Mesendoderm (in vitro differentiated cells): ENCODE measurements at regions not wholly inside any gene's neighbourhood (a gene's known extent, or its start where the extent isn't known, plus 50 kb on each side); places are given as distances from the start of the nearest gene placed in this dataset.
A peak's percentile ranks its signal among the peaks of the same experiment; 100 is the strongest.
"Not testable (repeated sequence)": the region's sequence is repeated elsewhere in the genome, so short reads cannot be mapped to it uniquely, and the experiment has no call there.

ENCODE experiments used
- DNase-seq: peaks from one replicate; pipeline ENCODE4 v3.0.0; 2013
- H2AK5ac ChIP-seq: 2 replicates; pipeline ENCODE4 v1.6.1; 2013; ENCODE audit warnings: low read length, inconsistent platforms
- H2BK120ac ChIP-seq: 2 replicates; pipeline ENCODE4 v1.6.1; 2013; ENCODE audit warnings: low read depth, mild to moderate bottlenecking, low read length, moderate library complexity, mixed read lengths
- H2BK15ac ChIP-seq: replicated peaks from 2 replicates; pipeline ENCODE4 v1.6.1; 2013; ENCODE audit warnings: low read depth, mild to moderate bottlenecking, moderate library complexity
- H2BK5ac ChIP-seq: 2 replicates; pipeline ENCODE4 v1.6.1; 2013; ENCODE audit warnings: low read length, inconsistent platforms
- H3K18ac ChIP-seq: 2 replicates; pipeline ENCODE4 v1.6.1; 2013; ENCODE audit warnings: mild to moderate bottlenecking, low read length, mixed read lengths
- H3K23ac ChIP-seq: one replicate; pipeline ENCODE4 v1.6.1; 2013; ENCODE audit warnings: low read length
- H3K27ac ChIP-seq: 2 replicates; pipeline ENCODE4 v1.5.1; 2013; ENCODE audit warnings: low read depth, mild to moderate bottlenecking, inconsistent platforms, low read length, moderate library complexity
- H3K27me3 ChIP-seq: 2 replicates; pipeline ENCODE4 v1.6.1; 2013; ENCODE audit warnings: low read length, control low read depth, mild to moderate bottlenecking, inconsistent platforms; ENCODE audit not compliant: insufficient read depth, poor library complexity
- H3K36me3 ChIP-seq: 2 replicates; pipeline ENCODE4 v1.6.1; 2013; ENCODE audit warnings: low read length, inconsistent platforms; ENCODE audit not compliant: control insufficient read depth, insufficient read depth
- H3K4ac ChIP-seq: one replicate; pipeline ENCODE4 v1.6.1; 2013; ENCODE audit warnings: low read depth, mild to moderate bottlenecking, low read length, moderate library complexity
- H3K4me1 ChIP-seq: 2 replicates; pipeline ENCODE4 v1.6.1; 2013; ENCODE audit warnings: low read depth, low read length, inconsistent platforms; ENCODE audit not compliant: control insufficient read depth
- H3K4me2 ChIP-seq: 2 replicates; pipeline ENCODE4 v1.6.1; 2013; ENCODE audit warnings: low read length
- H3K4me3 ChIP-seq: 2 replicates; pipeline ENCODE4 v1.5.1; 2013; ENCODE audit warnings: mild to moderate bottlenecking, low read length
- H3K56ac ChIP-seq: one replicate; pipeline ENCODE4 v1.6.1; 2013; ENCODE audit warnings: low read length
- H3K79me1 ChIP-seq: 2 replicates; pipeline ENCODE4 v1.6.1; 2013; ENCODE audit warnings: low read length, inconsistent platforms
- H3K79me2 ChIP-seq: 2 replicates; pipeline ENCODE4 v1.6.1; 2013; ENCODE audit warnings: mild to moderate bottlenecking, low read length; ENCODE audit not compliant: control insufficient read depth, insufficient read depth
- H3K9ac ChIP-seq: 2 replicates; pipeline ENCODE4 v1.6.1; 2013; ENCODE audit warnings: low read length, inconsistent platforms
- H4K5ac ChIP-seq: one replicate; pipeline ENCODE4 v1.6.1; 2013; ENCODE audit warnings: low read length
- H4K8ac ChIP-seq: one replicate; pipeline ENCODE4 v1.6.1; 2013; ENCODE audit warnings: low read depth, mild to moderate bottlenecking, control low read depth, low read length, moderate library complexity
- WGBS: extraction: QIAGEN DNeasy Blood & Tissue Kit; methylation state at CpG from one replicate; pipeline ENCODE4 v1.1.7; 2013; ENCODE audit warnings: low lambda C conversion rate, missing lambda C conversion rate; ENCODE audit not compliant: insufficient coverage; ENCODE audit errors: extremely low coverage; 5-methylcytosine and 5-hydroxymethylcytosine counted together

GRCh38 chr16:17961822-17962221 lies 374.7 kb downstream of the NPIPA8 start:
- not testable (repeated sequence) for H2BK5ac ChIP-seq, H3K18ac ChIP-seq, H4K5ac ChIP-seq, H3K9ac ChIP-seq, H2BK15ac ChIP-seq, H4K8ac ChIP-seq, H3K36me3 ChIP-seq, H3K79me1 ChIP-seq, H2AK5ac ChIP-seq, H3K79me2 ChIP-seq, H3K4ac ChIP-seq, H3K4me1 ChIP-seq, H3K27me3 ChIP-seq, H3K27ac ChIP-seq, H3K56ac ChIP-seq, H2BK120ac ChIP-seq, DNase-seq, H3K4me2 ChIP-seq, H3K23ac ChIP-seq, H3K4me3 ChIP-seq
- no CpG with 5 or more reads among the region's 8 CpGs for WGBS

GRCh38 chr16:17951378-17951777 lies 385.2 kb downstream of the NPIPA8 start:
- peak; percentile 6 for DNase-seq
- H3K4ac ChIP-seq: no peak overlapping the region
- H4K8ac ChIP-seq: no peak overlapping the region
- H2BK15ac ChIP-seq: no peak overlapping the region
- no peak overlapping the region for H2AK5ac ChIP-seq
- no peaks in the 10 kb centered on the region for H3K4me1 ChIP-seq
- no peak overlapping the region for H3K23ac ChIP-seq
- 100% methylated on average over 1 of the region's 4 CpGs for WGBS
- H2BK120ac ChIP-seq: no peak overlapping the region
- H2BK5ac ChIP-seq: no peak overlapping the region
- H3K27ac ChIP-seq: no peak overlapping the region
- H3K79me2 ChIP-seq: no peaks in the 10 kb centered on the region
- H3K79me1 ChIP-seq: no peaks in the 10 kb centered on the region
- H3K18ac ChIP-seq: no peak overlapping the region
- no peak overlapping the region for H3K4me2 ChIP-seq
- no peaks in the 10 kb centered on the region for H3K36me3 ChIP-seq
- H3K27me3 ChIP-seq: no peaks in the 10 kb centered on the region
- no peak overlapping the region for H3K56ac ChIP-seq
- no peak overlapping the region for H3K4me3 ChIP-seq
- H3K9ac ChIP-seq: no peak overlapping the region
- no peak overlapping the region for H4K5ac ChIP-seq

- H3K4me2 ChIP-seq: no peak overlapping the region
- no peaks in the 10 kb centered on the region for H3K36me3 ChIP-seq
- no peak overlapping the region for H3K9ac ChIP-seq
- WGBS: no CpG with 5 or more reads among the region's 4 CpGs
- H3K79me2 ChIP-seq: no peaks in the 10 kb centered on the region
- no peak overlapping the region for H2BK120ac ChIP-seq
- no peak overlapping the region for H4K5ac ChIP-seq
- no peak overlapping the region for H2AK5ac ChIP-seq
- no peak overlapping the region for H2BK5ac ChIP-seq
- DNase-seq: no peak
- H3K4me3 ChIP-seq: no peak overlapping the region
- no peaks in the 10 kb centered on the region for H3K79me1 ChIP-seq
- no peak overlapping the region for H2BK15ac ChIP-seq
- no peaks in the 10 kb centered on the region for H3K27me3 ChIP-seq
- H3K18ac ChIP-seq: no peak overlapping the region
- no peak overlapping the region for H3K27ac ChIP-seq
- no peak overlapping the region for H3K4ac ChIP-seq
- no peak overlapping the region for H3K56ac ChIP-seq
- H3K4me1 ChIP-seq: no peaks in the 10 kb centered on the region
- no peak overlapping the region for H3K23ac ChIP-seq
- H4K8ac ChIP-seq: no peak overlapping the region
Measured at GRCh38 chr16:17949982-17950250, 386.6 kb downstream of the NPIPA8 start.

- no peak overlapping the region for H3K27ac ChIP-seq
- no peak overlapping the region for H2BK120ac ChIP-seq
Measured at GRCh38 chr16:17949141-17949981, 387.2 kb downstream of the NPIPA8 start.

GRCh38 chr16:17947637-17948036 lies 388.9 kb downstream of the NPIPA8 start:
- Histone ChIP-seq H3K79me2 (no peaks in the 10 kb centered on the region), H3K27ac (no peak overlapping the region), H2BK15ac (no peak overlapping the region), H3K4ac (no peak overlapping the region), H3K36me3 (no peaks in the 10 kb centered on the region), H3K4me3 (no peak overlapping the region), H3K23ac (no peak overlapping the region), H3K9ac (no peak overlapping the region), H2AK5ac (no peak overlapping the region), H4K5ac (no peak overlapping the region), H3K56ac (no peak overlapping the region), H4K8ac (no peak overlapping the region), H2BK5ac (no peak overlapping the region), H3K4me2 (no peak overlapping the region), H3K4me1 (no peaks in the 10 kb centered on the region), H3K27me3 (no peaks in the 10 kb centered on the region), H3K18ac (no peak overlapping the region), H2BK120ac (no peak overlapping the region), H3K79me1 (no peaks in the 10 kb centered on the region)
- DNase-seq: no peak
- no CpG with 5 or more reads among the region's 3 CpGs for WGBS

More at GRCh38 chr16:17949141-17949981, 387.2 kb downstream of the NPIPA8 start:
- Histone ChIP-seq H3K4me2 (no peak overlapping the region), H3K27me3 (no peaks in the 10 kb centered on the region), H3K4me3 (no peak overlapping the region), H3K4me1 (no peaks in the 10 kb centered on the region), H3K79me2 (no peaks in the 10 kb centered on the region), H3K9ac (no peak overlapping the region), H2BK5ac (no peak overlapping the region), H3K4ac (no peak overlapping the region), H3K36me3 (no peaks in the 10 kb centered on the region), H3K18ac (no peak overlapping the region), H4K8ac (no peak overlapping the region), H2BK15ac (no peak overlapping the region), H4K5ac (no peak overlapping the region), H3K23ac (no peak overlapping the region), H3K56ac (no peak overlapping the region), H3K79me1 (no peaks in the 10 kb centered on the region), H2AK5ac (no peak overlapping the region)
- DNase-seq: no peak
- WGBS: no CpG with 5 or more reads among the region's 10 CpGs

- WGBS: no CpG with 5 or more reads among the region's 1 CpG
- H2BK15ac ChIP-seq: no peak overlapping the region
- H2BK120ac ChIP-seq: no peak overlapping the region
- no peak overlapping the region for H3K27ac ChIP-seq
- no peak overlapping the region for H4K8ac ChIP-seq
- H2AK5ac ChIP-seq: no peak overlapping the region
- H3K4me2 ChIP-seq: no peak overlapping the region
- no peak overlapping the region for H3K4me3 ChIP-seq
- H3K4me1 ChIP-seq: no peaks in the 10 kb centered on the region
- no peaks in the 10 kb centered on the region for H3K79me2 ChIP-seq
- no peak overlapping the region for H3K23ac ChIP-seq
- H2BK5ac ChIP-seq: no peak overlapping the region
- H3K27me3 ChIP-seq: no peaks in the 10 kb centered on the region
- no peak for DNase-seq
- no peaks in the 10 kb centered on the region for H3K36me3 ChIP-seq
- no peak overlapping the region for H3K9ac ChIP-seq
- no peaks in the 10 kb centered on the region for H3K79me1 ChIP-seq
- H3K4ac ChIP-seq: no peak overlapping the region
- no peak overlapping the region for H3K56ac ChIP-seq
- no peak overlapping the region for H3K18ac ChIP-seq
- no peak overlapping the region for H4K5ac ChIP-seq
Measured at GRCh38 chr16:17947165-17947564, 389.4 kb downstream of the NPIPA8 start.
